ENCODE measurements at regions not wholly inside any gene's neighbourhood (a gene's known extent, or its start where the extent isn't known, plus 50 kb on each side); places are given as distances from the start of the nearest gene placed in this dataset.

DNA sequence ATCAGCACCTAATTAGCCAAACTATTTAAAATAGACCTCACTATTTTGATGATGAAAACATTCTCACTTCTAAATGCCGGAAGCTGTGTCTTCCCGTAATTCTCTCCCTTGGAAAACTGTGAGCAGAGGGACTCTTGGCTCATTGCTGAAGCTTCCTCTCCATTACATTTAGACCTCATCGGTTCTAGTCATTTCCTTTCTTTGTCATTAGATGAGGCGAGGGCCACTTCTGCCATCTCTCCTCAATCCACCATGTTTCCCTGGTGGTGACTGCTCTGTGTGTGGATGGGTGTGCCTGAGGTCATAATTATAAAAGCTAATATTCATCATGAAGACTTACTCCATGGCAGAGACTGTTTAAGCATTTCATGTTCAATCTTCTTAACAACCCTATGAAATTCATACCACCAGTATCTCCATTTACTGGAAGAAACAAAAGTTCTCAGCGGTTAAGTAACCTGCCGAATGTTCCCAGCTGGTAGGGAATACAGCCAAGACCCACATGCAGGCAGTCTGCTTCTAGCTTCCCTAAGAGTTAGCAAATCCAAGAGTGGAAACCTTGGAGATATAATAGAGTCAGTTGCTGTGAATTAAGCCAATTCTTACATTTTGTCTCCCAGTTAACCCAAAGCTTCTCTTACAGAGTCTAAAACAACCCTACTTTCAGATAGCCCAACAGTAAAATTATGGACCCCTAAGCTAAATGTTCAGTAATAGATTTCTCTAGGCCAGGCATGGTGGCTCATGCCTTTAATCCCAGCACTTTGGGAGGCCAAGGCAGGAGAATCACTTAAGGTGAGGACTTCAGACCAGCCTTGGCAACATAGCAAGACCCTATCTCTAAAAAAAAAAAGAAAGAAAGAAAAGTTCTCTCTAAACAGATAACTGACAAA, 156.2 kb downstream of the ZBTB18 start:
- H3K27ac ChIP-seq (ENCODE audit: low read length) = no peak overlapping the region
- no CpG with 5 or more reads among the region's 6 CpGs for WGBS (ENCODE audit: insufficient coverage, insufficient read length)
- no peaks in the 10 kb centered on the region for H3K27me3 ChIP-seq (ENCODE audit: control insufficient read depth, insufficient read depth, low read length)
- DNase-seq (ENCODE audit: low read depth, low spot score) = no peak
- no peaks in the 10 kb centered on the region for H3K36me3 ChIP-seq (ENCODE audit: control insufficient read depth, insufficient read depth, low read length)
- H3K4me3 ChIP-seq (ENCODE audit: low read length) = no peak overlapping the region
- H3K4me1 ChIP-seq (ENCODE audit: control insufficient read depth, insufficient read depth, low read length) = peaks cover 3% of the 10 kb centered on the region; the same call in 1 of the 2 replicates
- H3K9me3 ChIP-seq (ENCODE audit: control insufficient read depth, insufficient read depth, low read length) = no peaks in the 10 kb centered on the region

GRCh38 chr1:244207935-244208244, 156.8 kb downstream of the ZBTB18 start:
- H3K27me3 ChIP-seq (ENCODE audit: control insufficient read depth, insufficient read depth, low read length) = no peaks in the 10 kb centered on the region
- peaks cover 3% of the 10 kb centered on the region; the same call in 1 of the 2 replicates for H3K4me1 ChIP-seq (ENCODE audit: control insufficient read depth, insufficient read depth, low read length)
- H3K4me3 ChIP-seq (ENCODE audit: low read length) = no peak overlapping the region
- no peaks in the 10 kb centered on the region for H3K9me3 ChIP-seq (ENCODE audit: control insufficient read depth, insufficient read depth, low read length)
- no peak overlapping the region for H3K27ac ChIP-seq (ENCODE audit: low read length)
- DNase-seq (ENCODE audit: low read depth, low spot score) = no peak
- no CpG with 5 or more reads among the region's 2 CpGs for WGBS (ENCODE audit: insufficient coverage, insufficient read length)
- H3K36me3 ChIP-seq (ENCODE audit: control insufficient read depth, insufficient read depth, low read length) = no peaks in the 10 kb centered on the region

DNA sequence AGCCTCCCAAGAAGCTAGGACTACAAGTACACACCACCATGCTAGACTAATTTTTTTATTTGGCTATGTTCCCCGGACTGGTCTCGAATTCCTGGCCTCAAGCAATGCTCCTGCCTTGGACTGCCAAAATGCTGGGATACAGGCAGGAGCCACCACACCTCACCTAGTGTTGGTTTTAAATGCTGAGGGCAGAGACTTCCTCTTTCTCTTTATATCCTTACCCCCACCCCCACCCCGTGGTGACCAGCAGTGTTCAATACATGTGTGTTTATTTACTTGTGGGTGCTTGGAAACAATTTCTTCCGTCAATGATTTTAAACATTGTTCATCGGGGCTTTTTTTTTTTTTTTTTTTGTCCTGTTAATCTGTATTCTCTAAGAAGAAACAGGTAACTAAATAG, 158.9 kb downstream of the ZBTB18 start:
- H3K27ac ChIP-seq (ENCODE audit: low read length) = no peak overlapping the region
- no peak overlapping the region for H3K4me3 ChIP-seq (ENCODE audit: low read length)
- no peaks in the 10 kb centered on the region for H3K9me3 ChIP-seq (ENCODE audit: control insufficient read depth, insufficient read depth, low read length)
- H3K27me3 ChIP-seq (ENCODE audit: control insufficient read depth, insufficient read depth, low read length) = no peaks in the 10 kb centered on the region
- no CpG with 5 or more reads among the region's 5 CpGs for WGBS (ENCODE audit: insufficient coverage, insufficient read length)
- DNase-seq (ENCODE audit: low read depth, low spot score) = no peak
- H3K4me1 ChIP-seq (ENCODE audit: control insufficient read depth, insufficient read depth, low read length) = peaks cover 5% of the 10 kb centered on the region
- H3K36me3 ChIP-seq (ENCODE audit: control insufficient read depth, insufficient read depth, low read length) = no peaks in the 10 kb centered on the region

DNA sequence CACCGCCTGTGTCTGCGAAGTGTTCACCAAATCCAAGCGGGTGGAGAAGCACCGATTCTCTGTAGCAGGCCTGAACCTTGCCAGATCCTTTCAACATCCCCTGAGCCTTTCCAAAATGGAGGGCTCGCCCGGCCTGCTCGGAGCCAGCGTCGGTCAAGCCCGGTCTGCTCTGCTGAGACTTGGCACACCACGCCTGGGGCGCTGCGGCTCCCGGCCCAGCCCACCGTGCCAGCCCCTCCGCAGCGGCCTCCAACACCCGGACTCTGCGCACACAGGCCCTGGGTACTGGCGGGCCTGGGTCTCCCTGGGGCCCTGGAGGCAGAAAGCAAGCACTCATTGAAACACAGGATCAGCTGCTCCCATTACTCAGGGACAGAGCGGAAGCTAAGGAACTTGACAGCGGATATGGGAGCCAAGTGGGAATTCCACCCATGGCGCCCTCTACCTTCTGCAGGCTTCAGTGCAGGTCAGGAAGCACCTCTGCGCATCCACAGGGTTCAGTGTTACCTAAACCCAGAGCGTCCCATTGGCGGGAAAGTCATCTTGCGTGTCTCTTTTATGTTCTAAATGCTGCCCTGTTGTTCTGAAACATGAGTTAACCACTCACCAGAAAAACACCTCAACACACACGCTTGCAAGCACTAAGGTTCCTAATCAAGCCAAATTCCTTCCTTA, 159.9 kb downstream of the ZBTB18 start:
- no peaks in the 10 kb centered on the region for H3K27me3 ChIP-seq (ENCODE audit: control insufficient read depth, insufficient read depth, low read length)
- no peak overlapping the region for H3K4me3 ChIP-seq (ENCODE audit: low read length)
- no peaks in the 10 kb centered on the region for H3K9me3 ChIP-seq (ENCODE audit: control insufficient read depth, insufficient read depth, low read length)
- H3K4me1 ChIP-seq (ENCODE audit: control insufficient read depth, insufficient read depth, low read length) = peaks cover 5% of the 10 kb centered on the region
- H3K27ac ChIP-seq (ENCODE audit: low read length) = no peak overlapping the region
- WGBS (ENCODE audit: insufficient coverage, insufficient read length) = no CpG with 5 or more reads among the region's 28 CpGs
- peak; percentile 64 for DNase-seq (ENCODE audit: low read depth, low spot score)
- H3K36me3 ChIP-seq (ENCODE audit: control insufficient read depth, insufficient read depth, low read length) = no peaks in the 10 kb centered on the region

- H3K9me3 ChIP-seq (ENCODE audit: control insufficient read depth, insufficient read depth, low read length) = no peaks in the 10 kb centered on the region
- no peak overlapping the region for H3K27ac ChIP-seq (ENCODE audit: low read length)
- no peaks in the 10 kb centered on the region for H3K36me3 ChIP-seq (ENCODE audit: control insufficient read depth, insufficient read depth, low read length)
- WGBS (ENCODE audit: insufficient coverage, insufficient read length) = no CpG with 5 or more reads among the region's 5 CpGs
- peaks cover 5% of the 10 kb centered on the region for H3K4me1 ChIP-seq (ENCODE audit: control insufficient read depth, insufficient read depth, low read length)
- no peak overlapping the region for H3K4me3 ChIP-seq (ENCODE audit: low read length)
- no peaks in the 10 kb centered on the region for H3K27me3 ChIP-seq (ENCODE audit: control insufficient read depth, insufficient read depth, low read length)
- no peak for DNase-seq (ENCODE audit: low read depth, low spot score)
Measured at GRCh38 chr1:244211559-244211944, 160.5 kb downstream of the ZBTB18 start.

DNA sequence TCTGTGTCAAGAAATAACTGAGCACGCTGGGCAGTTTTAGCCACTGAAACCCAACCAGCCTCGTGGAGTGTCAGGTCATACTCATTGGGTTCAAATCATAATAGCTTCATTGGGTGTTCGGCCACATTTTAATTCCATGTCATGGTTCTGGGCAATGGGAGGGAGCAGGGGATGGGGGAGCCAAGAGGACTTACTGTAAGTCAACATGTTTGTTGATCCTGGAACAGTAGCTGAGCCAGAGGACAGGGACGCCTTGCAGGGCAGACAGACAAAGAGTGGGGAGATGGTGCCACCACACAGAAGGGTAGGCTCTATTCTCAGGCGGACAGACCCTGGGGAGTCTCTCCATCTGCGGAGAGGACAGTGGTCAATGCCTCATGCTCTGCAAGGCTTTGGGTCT, 161.1 kb downstream of the ZBTB18 start:
- H3K36me3 ChIP-seq (ENCODE audit: control insufficient read depth, insufficient read depth, low read length) = no peaks in the 10 kb centered on the region
- H3K4me3 ChIP-seq (ENCODE audit: low read length) = no peak overlapping the region
- no peak for DNase-seq (ENCODE audit: low read depth, low spot score)
- peaks cover 5% of the 10 kb centered on the region for H3K4me1 ChIP-seq (ENCODE audit: control insufficient read depth, insufficient read depth, low read length)
- H3K27me3 ChIP-seq (ENCODE audit: control insufficient read depth, insufficient read depth, low read length) = no peaks in the 10 kb centered on the region
- no peaks in the 10 kb centered on the region for H3K9me3 ChIP-seq (ENCODE audit: control insufficient read depth, insufficient read depth, low read length)
- no peak overlapping the region for H3K27ac ChIP-seq (ENCODE audit: low read length)
- no CpG with 5 or more reads among the region's 6 CpGs for WGBS (ENCODE audit: insufficient coverage, insufficient read length)

- no peak for DNase-seq (ENCODE audit: low read depth, low spot score)
- WGBS (ENCODE audit: insufficient coverage, insufficient read length) = no CpG with 5 or more reads among the region's 8 CpGs
- Histone ChIP-seq H3K4me1 (ENCODE audit: control insufficient read depth, insufficient read depth, low read length) (peaks cover 5% of the 10 kb centered on the region), H3K27me3 (ENCODE audit: control insufficient read depth, insufficient read depth, low read length) (no peaks in the 10 kb centered on the region), H3K9me3 (ENCODE audit: control insufficient read depth, insufficient read depth, low read length) (no peaks in the 10 kb centered on the region), H3K36me3 (ENCODE audit: control insufficient read depth, insufficient read depth, low read length) (no peaks in the 10 kb centered on the region), H3K27ac (ENCODE audit: low read length) (no peak overlapping the region), H3K4me3 (ENCODE audit: low read length) (no peak overlapping the region)
Measured at GRCh38 chr1:244212797-244213475, 161.9 kb downstream of the ZBTB18 start.

DNA sequence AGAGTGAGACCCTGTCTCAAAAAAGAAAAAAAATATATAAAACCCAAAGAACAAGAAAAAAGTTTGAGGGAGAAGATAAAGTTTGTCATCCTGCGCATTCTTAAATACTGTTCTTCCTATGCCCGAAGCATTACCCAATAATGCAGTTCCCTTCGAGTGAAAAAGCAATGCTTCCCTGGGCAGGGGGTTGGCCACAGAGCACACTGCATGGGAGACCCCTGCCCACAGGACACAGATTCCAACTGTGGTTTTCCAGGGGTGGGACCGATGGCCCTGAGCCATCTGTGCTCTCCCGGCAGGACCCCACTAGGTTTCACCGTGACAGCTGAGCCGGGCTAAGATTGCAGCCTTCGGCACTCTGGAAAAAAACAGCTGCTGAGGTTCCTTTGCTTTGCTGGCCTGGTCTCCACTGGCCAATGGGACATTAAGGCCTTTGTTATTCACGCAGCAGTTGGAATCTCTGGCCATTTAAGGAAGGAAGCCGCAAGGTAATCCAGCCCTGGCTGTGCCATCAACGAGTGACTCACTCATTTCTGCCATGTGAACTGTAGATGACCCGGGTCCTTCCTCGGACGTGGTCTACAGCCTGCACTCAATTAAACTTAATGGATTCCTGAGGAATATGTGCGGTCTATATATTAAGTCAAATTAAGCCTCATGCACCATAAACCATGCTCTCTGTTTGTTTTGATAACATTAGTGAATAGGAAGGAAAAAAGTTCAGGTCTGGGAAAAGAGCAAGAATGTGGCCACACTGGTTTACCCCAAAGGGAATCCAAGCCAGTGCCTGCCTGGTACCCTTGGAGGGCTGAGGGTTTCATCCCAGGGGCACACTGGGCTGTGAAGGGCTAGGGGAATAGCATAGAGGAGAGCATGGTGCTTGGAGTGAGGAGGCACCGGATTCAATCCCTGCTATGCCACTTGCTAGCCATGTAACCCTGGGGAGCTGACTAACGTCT, 163.2 kb downstream of the ZBTB18 start:
- Histone ChIP-seq H3K4me1 (ENCODE audit: control insufficient read depth, insufficient read depth, low read length) (peaks cover 5% of the 10 kb centered on the region), H3K36me3 (ENCODE audit: control insufficient read depth, insufficient read depth, low read length) (no peaks in the 10 kb centered on the region), H3K27ac (ENCODE audit: low read length) (no peak overlapping the region), H3K27me3 (ENCODE audit: control insufficient read depth, insufficient read depth, low read length) (no peaks in the 10 kb centered on the region), H3K4me3 (ENCODE audit: low read length) (no peak overlapping the region), H3K9me3 (ENCODE audit: control insufficient read depth, insufficient read depth, low read length) (no peaks in the 10 kb centered on the region)
- peak; percentile 64 for DNase-seq (ENCODE audit: low read depth, low spot score)
- WGBS (ENCODE audit: insufficient coverage, insufficient read length) = no CpG with 5 or more reads among the region's 17 CpGs

- H3K27ac ChIP-seq (ENCODE audit: low read length) = no peak overlapping the region
- DNase-seq (ENCODE audit: low read depth, low spot score) = no peak
- WGBS (ENCODE audit: insufficient coverage, insufficient read length) = no CpG with 5 or more reads among the region's 5 CpGs
- no peaks in the 10 kb centered on the region for H3K36me3 ChIP-seq (ENCODE audit: control insufficient read depth, insufficient read depth, low read length)
- no peaks in the 10 kb centered on the region for H3K9me3 ChIP-seq (ENCODE audit: control insufficient read depth, insufficient read depth, low read length)
- no peak overlapping the region for H3K4me3 ChIP-seq (ENCODE audit: low read length)
- peaks cover 2% of the 10 kb centered on the region for H3K4me1 ChIP-seq (ENCODE audit: control insufficient read depth, insufficient read depth, low read length)
- no peaks in the 10 kb centered on the region for H3K27me3 ChIP-seq (ENCODE audit: control insufficient read depth, insufficient read depth, low read length)
Measured at GRCh38 chr1:244216836-244217235, 165.8 kb downstream of the ZBTB18 start.

GRCh38 chr1:244217711-244218110, 166.6 kb downstream of the ZBTB18 start:
- WGBS (ENCODE audit: insufficient coverage, insufficient read length) = no CpG with 5 or more reads among the region's 2 CpGs

More at GRCh38 chr1:244217711-244218110, 166.6 kb downstream of the ZBTB18 start:
- no peaks in the 10 kb centered on the region for H3K9me3 ChIP-seq (ENCODE audit: control insufficient read depth, insufficient read depth, low read length)
- H3K27ac ChIP-seq (ENCODE audit: low read length) = no peak overlapping the region
- no peaks in the 10 kb centered on the region for H3K36me3 ChIP-seq (ENCODE audit: control insufficient read depth, insufficient read depth, low read length)
- H3K27me3 ChIP-seq (ENCODE audit: control insufficient read depth, insufficient read depth, low read length) = no peaks in the 10 kb centered on the region
- H3K4me1 ChIP-seq (ENCODE audit: control insufficient read depth, insufficient read depth, low read length) = peaks cover 2% of the 10 kb centered on the region
- no peak overlapping the region for H3K4me3 ChIP-seq (ENCODE audit: low read length)
- DNase-seq (ENCODE audit: low read depth, low spot score) = no peak

Measured in iPS DF 6.9 (cell line).